ENCODE measurements at regions not wholly inside any gene's neighbourhood (a gene's known extent, or its start where the extent isn't known, plus 50 kb on each side); places are given as distances from the start of the nearest gene placed in this dataset.
"Not testable (repeated sequence)": the region's sequence is repeated elsewhere in the genome, so short reads cannot be mapped to it uniquely, and the experiment has no call there.

DNA sequence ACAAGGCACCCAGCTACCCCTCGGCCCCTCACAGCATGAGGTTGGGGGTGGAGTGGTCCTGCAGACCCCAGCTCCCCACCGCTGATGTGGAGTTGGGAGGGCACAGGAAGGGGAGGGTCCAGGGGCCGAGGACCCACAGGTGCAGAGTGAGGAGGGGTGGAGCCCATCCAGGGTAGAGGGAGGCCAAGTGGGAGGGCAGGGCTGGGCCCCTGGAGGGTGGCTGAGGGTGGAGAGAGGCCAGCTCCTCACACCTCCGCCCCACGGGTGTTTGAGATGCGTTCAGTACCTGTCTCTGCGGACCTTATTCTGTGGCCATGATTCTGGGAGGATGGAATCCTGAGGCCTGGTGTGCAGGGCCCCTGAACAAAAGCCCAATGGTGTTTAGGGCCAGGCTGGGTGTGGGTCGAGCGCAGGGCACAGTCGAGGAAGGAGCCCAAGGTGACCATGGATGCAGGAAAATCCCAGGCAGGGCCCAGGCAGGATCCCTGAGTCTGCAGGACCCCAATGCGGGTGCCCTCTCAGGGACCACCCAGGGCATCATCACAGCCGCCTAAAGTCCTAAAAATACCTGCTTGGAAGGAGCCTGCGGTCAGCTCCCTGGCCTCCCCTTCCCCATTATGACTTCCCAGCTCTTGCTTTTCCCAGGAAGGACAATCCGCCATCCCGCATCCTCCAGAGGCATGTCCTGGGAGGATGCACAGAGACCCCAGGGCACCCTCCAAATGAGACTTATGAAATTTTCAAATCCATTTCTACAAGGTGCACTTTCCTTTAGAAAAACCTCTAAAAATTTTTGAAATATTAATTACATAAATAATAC lies 377.1 kb upstream of the SFSWAP start:
- DNase-seq (ENCODE audit: low read depth), result no peak

DNA sequence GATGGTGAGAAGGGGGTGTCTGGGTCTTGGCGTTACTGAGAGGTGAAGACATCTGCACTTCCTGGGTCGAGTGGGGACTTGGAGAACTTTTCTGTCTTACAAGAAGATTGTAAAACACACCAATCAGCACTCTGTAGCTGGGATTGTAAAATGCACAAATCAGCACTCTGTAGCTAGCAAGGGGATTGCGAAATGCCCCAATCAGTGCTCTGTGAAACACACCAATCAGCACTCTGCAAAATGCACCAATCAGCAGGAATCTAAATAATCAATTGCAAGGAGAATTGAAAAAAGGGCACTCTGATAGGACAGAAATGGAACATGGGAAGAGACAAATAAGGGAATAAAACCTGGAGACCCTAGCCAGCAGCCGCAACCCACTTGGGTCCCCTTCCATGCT lies 376.1 kb upstream of the SFSWAP start:
- DNase-seq (ENCODE audit: low read depth), result no peak

DNA sequence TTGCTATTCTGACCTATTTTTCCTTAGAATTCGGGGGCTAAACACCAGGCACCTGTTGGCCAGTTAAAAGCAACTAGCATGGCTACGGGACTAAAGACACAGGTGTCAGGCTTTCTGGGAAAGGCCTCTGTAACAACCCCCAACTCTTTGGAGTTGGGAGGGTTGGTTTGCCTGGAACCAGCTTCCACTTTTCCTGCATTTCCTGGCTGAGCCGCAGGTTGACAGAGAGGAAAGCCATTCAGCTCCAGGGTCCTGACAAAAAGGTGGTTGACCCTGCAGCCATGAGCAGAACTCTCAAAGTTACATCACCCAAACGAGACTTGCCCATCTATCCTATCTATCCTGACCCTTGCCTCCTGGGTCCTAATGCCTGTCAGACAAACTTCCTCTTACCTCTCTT lies 375.4 kb upstream of the SFSWAP start:
- DNase-seq (ENCODE audit: low read depth), result no peak

DNA sequence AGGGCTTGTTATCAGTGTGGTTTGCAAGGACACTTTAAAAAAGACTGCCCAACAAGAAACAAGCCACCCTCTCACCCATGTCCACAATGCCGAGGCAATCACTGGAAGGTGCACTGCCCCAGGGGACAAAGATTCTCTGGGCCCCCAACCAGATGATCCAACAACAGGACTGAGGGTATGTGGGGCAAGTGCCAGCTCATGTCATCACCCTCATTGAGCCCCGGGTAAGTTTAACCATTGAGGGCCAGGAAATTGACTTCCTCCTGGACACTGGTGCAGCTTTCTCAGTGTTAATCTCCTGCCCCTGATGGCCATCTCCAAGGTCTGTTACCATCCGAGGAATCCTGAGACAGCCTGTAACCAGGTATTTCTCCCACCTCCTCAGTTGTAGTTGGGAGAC lies 373.0 kb upstream of the SFSWAP start:
- DNase-seq (ENCODE audit: low read depth), result not testable (repeated sequence)

DNA sequence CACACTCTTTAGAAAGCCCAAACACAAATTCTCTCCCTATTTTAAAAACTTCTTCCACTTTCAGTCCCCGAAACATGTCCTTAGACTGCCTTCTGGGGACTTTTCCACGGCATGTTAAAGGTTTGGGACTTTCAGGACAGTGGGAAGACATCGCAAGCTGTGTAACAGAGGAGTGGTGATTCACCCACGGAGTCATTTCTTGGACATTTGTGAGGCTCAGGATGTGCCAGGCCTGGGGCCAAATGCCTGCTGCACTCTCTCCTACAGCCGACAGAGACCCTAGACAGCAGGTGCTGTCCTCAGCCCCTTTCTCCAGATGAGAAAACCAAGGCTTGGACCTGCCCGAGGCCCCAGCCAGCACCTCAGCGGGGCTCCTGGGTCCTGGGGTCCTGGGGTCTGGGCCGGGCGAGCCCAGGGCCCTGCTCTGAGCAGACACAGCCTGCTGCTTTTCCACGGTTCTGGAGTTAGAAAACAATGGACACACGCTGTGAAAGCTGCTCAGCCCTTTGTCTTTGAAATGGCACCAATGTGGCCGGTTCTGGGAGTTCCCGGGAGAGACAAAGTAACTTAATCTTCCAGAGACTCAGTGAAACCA lies 370.2 kb upstream of the SFSWAP start:
- DNase-seq (ENCODE audit: low read depth), result no peak

DNA sequence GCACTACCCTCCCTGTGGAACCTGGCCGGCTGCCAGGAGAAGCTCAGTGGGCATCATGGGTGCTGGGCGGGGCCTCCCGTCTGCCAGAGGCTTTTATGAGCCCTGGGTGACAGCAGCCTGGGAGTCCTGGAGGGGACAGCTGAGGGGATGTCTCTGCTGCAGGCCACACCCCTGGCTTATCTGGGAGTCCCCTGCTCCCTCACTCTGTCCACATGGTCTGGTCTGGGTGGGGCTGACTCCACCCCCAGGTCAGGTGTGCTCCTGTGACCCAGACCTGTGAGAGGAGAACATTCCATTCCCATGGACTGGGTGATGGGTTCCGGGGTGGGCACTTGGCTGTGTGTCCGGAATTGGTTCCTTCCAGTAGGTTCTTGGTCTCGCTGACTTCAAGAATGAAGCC lies 369.3 kb upstream of the SFSWAP start:
- DNase-seq (ENCODE audit: low read depth), result not testable (repeated sequence)

DNA sequence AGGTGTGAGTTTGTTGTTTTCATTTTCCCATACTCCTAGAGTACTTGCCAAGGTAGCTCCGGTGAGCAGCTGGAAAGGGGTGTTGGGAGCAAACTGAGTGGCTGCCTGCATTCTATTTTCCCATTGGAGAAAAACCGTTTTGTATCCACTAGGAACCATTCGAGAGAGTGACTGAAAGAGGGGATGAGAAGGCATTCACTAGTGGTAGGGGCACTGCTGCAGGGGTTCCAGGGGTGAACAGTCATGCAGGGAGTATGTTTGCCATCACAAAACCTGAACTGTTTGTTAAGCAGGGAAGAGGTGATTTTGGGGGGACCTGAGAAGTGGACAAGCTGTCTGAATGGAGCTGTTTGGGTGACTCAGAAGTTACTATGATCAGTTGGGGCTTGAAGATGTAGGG lies 367.5 kb upstream of the SFSWAP start:
- DNase-seq (ENCODE audit: low read depth), result not testable (repeated sequence)

DNA sequence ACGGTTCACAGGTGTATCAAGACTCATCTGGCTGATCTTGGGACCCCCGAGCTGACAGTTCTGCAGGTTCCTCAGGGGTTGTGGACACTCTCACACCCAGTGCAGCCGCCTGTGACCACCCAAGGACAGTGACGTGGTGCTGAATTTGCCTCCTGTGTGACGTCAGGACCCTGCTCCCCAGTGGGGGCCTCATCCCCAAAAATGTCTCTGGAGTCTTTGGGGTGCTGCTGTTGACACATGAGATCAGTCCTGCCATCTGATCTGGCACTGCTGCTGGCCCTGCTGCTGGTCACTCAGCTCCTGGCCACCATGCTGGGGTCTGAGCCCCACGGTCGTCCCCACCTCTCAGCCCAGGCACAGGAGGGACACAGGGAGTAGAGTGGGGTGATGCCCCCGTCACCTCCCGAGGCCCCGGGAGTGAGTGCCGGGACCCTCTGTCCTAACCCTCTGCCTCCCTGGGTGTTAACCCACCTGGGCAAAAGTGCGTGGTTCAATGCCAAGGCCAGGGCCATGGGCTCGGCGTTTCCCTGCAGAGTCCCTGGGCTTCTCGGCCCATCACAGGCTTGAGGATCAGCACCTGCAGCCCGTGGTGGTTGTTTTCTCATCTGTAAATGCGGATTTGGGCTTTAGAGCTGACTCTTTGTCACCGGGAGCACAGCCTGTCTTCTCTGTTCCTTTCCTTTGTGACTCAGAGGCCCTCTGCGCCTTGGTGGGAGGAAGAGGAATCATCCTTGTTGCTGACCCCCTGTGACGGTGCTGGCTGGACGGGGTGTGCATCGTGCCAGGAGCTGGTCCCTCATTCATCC lies 366.0 kb upstream of the SFSWAP start:
- not testable (repeated sequence) for DNase-seq (ENCODE audit: low read depth)

DNA sequence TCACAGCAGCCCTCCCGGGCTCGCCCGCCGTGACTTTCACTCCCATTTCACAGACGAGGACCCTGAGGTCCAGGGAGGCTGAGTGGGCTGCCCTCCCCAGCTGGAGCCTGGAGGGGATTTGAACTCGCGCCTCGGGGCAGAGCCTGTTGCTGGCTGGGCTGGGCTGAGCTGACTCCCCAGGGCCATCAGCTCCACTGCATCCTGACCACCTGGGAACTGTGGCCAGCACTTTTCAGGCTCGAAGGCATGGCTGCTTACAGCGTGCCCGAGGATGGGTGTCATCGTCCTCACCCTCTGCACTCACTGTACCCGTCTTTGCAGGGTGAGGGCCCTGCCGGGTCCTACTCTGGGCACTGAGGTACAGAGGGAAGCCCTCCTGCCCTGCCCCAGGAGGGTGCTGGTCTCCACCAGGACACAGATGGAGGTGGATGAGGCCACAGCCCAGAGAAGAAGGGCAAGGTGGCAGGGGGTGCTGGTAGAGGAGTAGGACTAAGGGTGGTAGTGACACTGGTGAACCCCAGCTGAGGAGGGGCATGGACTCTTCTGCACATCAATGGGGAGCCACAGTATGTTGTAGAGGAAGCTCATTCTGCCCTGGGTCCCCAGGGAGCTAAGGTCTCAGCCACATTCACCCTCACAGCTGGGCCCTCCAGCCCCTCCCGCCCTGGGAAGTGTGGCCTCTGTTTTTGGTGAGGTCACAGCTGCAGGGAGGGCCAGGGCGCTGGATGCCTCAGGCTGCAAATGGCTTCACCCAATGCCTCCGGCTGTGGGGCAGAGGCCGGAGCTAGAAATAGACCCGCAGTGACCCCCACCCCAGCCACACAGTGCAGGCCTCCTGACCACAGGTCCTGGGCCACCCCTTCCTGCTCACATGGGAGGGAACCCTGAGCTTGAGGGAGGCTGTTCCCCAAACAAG lies 365.1 kb upstream of the SFSWAP start:
- DNase-seq (ENCODE audit: low read depth), result no peak

DNA sequence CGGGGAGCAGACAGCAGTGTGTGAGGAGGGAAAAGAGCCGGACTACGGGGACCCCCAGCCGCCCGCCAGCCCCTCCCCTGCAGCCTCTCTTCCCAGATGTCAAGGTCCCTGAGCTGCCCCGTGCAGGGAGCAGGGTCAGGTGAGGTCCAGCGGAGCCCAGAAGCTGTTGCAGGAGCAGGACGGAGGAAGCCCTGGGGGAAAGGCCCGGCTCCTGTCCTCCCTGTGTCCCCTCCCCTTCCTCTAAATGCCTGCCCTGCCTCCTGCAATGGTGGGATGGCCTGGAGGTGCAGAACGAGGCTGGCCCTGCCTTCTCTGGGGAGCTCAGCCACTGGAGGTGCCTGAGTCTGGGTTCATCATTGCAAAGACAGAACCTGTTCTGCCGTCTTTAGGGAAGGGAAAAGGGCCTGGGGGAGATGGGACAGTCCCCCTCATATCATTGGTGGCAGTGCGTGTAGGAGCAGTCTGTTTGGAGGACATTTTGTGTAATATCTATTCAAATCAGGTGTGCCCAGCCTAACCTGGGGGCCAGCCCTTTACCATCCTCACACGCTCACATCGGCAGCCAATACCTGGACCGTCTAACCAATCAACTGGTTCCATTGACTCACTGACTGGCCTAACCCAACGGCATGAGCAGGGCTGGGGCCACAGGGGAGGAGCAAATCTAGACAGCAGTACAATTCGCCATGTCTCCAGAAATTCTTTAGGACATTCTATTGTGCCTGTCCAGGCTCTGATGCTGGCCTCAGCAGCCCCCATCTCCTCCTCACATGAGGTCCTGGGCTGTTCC lies 364.1 kb upstream of the SFSWAP start:
- DNase-seq (ENCODE audit: low read depth), result no peak

DNA sequence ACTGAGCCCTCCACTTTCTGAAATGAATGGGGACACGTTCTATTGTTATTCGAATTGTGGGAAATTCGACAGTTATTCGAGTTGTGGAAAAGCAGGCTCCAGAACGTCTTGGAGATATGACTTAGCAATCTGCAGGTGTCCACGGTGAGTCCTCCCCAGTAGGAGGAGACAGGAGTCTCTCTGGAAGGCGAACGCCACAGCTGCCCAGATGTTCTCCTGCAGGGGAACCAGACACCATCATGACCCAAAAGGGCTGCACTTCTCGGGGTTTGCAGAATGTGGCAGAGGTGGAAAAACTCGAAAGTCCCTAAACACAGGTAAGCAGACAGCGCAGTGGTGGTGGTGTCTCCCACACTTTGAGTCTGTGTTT lies 363.6 kb upstream of the SFSWAP start:
- no peak for DNase-seq (ENCODE audit: low read depth)

DNA sequence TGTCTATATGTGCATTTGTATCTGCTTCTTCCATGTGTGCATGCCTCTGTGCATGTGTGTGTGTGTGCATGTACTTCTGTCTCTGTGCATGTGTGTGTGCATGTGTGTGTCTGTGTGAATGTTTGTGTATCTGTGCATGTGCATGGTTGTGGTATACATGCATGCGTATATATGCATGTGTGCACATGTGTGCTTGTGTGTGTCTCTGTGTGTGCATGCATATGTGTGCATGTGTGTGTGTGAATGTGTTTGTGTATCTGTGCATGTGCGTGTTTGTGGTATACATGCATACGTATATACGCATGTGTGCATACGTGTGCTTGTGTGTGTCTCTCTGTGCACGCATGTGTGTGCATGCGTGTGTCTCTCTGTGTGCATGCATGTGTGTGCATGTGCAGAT lies 363.2 kb upstream of the SFSWAP start:
- DNase-seq (ENCODE audit: low read depth), result no peak

DNA sequence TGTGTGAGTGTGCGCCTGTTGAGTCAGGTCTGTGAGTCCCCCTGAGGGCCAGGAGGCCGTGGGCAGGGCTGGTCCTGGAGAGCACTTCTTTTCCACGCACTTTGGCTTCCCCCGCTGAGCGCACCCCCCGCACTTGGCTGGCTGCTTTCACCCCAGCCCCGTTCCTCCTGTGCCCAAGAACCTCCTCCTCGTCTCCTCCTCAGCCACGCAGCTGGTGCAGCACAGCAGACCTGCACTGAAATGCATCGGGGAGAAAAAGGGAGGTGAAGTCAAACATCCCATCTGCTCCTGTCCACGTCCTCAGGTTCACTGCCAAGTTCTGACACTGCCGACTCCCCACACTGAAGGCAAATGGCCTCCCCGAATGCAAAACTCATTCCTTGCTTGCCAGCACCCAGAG lies 362.7 kb upstream of the SFSWAP start:
- no peak for DNase-seq (ENCODE audit: low read depth)

DNA sequence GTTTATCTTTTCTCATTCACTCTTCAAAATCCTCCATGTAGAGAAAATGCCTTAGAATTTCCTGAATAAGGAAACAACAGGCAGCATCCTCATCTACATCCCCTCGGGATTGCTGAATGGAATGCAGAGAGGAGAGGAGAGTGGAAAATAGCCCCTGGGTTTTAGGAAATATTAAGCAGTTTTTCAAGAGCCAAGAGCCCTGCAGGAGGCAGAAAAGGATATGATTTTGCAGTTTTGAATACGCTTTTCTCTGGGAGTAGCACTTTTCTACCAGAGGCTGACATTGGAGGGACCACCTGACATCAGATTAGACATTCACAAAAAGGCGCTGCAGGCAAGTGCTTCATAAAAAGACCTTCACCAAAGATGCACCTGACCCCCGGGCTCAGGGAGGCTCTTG lies 362.2 kb upstream of the SFSWAP start:
- DNase-seq (ENCODE audit: low read depth), result no peak

DNA sequence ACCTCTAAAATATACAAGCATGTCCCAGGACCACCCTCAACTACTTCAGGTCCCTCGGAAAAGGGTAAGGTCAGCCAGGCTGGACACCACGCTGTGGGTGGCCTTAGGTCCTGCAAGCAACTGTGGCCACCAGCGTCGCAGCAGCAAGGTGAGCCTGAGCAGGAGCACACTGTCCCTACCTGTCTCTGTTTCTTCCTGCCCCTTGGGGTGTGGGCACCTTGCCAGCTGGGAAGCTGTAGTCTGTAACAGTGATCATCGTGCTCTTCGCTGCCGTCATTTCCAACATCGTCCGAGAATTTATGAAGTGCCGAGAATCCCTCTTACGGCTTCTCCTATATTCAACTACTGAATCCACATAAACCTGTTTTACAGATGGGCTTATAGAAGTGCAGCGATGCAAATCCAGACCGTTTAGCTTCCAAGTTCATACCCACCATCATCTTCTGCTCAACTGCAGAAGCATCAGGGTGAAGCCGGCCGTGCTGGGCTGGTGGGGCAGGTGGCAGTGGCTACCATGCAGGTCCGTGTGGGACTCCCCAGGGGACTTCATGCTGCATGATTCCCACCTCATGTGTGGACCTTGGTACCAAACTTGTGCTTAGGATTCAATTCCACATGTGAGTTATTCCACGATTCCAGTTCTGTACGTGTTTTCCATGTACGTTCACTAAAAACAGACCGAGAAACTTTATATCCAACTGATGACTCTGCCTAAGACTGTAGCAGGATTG lies 361.3 kb upstream of the SFSWAP start:
- DNase-seq (ENCODE audit: low read depth), result no peak

DNA sequence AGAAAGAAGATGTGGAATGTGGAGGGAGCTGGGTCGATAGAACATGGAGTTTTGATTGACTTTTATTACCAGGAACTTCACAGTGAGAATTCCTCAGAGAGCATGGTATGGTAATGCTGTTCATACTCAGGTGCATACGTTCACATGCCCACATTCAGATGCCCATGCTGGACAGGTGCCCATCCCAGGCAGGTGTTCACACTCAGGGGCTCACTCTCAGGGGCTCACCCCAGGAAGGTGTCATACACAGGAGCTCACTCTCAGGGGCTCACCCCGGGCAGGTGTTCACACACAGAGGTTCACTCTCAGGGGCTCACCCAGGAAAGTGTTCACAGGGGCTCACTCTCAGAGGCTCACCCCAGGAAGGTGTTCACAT lies 360.0 kb upstream of the SFSWAP start:
- DNase-seq (ENCODE audit: low read depth), result no peak

DNA sequence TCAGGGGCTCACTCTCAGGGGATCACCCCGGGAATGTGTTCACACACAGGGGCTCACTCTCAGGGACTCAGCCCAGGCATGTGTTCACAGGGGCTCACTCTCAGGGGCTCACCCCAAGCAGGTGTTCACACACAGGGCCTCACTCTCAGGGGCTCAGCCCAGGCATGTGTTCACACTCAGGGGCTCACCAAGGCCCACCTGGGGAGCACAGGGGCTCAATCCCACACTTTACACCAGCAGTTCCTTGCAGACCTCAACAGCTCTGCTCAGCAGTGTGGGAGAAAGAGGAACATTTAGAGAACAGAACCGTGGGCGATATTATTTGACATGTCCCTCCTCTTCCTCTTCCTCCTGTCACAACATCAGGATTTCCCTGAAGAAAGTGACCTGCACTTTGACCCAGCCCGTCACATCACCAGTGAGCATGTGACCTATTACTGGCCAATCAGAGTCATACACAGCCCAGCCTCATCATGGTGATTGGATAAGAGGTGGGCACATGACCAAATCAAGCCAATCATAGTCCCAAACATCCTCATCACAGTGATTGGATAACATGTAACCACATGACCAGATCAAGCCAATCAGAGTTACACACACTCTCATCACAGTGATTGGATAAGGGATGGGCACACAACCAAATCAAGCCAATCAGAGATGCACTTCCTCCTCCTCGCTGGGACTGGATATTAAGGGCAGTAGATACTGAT lies 359.4 kb upstream of the SFSWAP start:
- DNase-seq (ENCODE audit: low read depth), result peak; percentile 47

DNA sequence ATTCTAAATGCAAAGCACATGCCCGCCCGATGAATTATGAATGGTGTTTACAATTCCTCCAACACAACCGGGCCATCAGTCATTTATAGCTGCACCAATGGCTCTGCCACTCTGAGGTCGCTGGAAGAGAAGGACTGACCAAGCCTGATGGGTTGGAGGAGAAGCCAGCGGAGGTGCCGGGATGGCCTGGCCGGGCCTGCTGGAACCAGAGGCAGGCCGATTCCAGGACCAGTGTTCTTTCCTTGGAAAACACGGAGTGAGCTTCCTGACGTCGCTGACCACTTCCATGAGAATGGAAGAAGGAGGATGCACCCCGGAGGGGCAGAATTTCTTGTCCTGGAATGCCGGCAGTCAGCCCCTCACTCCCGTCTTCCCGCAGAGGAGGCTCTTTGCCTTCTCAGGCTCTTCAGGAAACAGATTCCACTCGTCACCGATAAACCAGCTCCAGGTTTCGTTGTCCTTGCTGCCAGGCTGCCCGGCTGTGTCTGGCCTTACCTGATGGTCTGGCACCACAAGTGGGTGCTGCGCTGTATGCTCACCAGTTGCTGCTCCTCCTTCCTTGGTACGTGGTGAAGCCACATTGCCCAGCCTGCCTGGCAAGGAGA lies 358.5 kb upstream of the SFSWAP start:
- DNase-seq (ENCODE audit: low read depth), result no peak

DNA sequence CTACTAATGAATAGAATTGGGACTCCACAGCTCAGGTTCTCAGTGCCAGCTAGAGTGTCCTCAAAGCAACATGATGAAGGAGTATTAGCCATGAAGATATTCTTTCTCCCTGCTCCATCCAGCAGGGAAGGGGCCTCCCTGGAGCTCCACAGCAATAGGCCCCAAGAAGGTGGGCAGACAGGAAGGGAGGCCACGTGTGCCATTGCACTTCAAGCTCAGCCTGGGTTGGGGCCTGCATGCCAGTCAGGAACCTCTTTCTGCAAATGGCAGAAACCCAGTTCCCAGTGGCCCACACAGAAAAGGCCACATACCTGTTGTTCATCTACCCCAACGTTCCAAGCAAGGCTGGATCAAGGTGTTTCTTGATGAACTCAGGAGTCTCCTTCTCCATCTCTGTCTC lies 357.5 kb upstream of the SFSWAP start:
- DNase-seq (ENCODE audit: low read depth), result no peak
